Neural progenitor cell (in vitro differentiated cells): ENCODE measurements at regions not wholly inside any gene's neighbourhood (a gene's known extent, or its start where the extent isn't known, plus 50 kb on each side); places are given as distances from the start of the nearest gene placed in this dataset.

Experiments
- DNase-seq: peaks from one replicate; pipeline ENCODE4 v3.0.0-alpha.2; 2016; ENCODE audit warnings: low spot score
- H2AFZ ChIP-seq: fragments of 200-600 bp; sonication (generic); replicated peaks from 2 replicates; pipeline ENCODE4 v1.6.1; 2016; ENCODE audit warnings: antibody characterized with exemption
- H3F3A ChIP-seq: fragments of 200-600 bp; sonication (generic); 2 replicates; pipeline ENCODE4 v1.6.1; 2016; ENCODE audit warnings: antibody characterized with exemption, low read depth
- H3K27ac ChIP-seq: fragments of 200-600 bp; sonication (generic); 2 replicates; pipeline ENCODE4 v1.5.1; 2016; ENCODE audit warnings: mild to moderate bottlenecking
- H3K27me3 ChIP-seq: fragments of 200-600 bp; sonication (generic); 2 replicates; pipeline ENCODE4 v1.6.1; 2016; ENCODE audit warnings: mild to moderate bottlenecking, moderate library complexity
- H3K36me3 ChIP-seq: fragments of 200-600 bp; sonication (generic); 2 replicates; pipeline ENCODE4 v1.5.1; 2016
- H3K4me1 ChIP-seq: fragments of 200-600 bp; sonication (generic); 2 replicates; pipeline ENCODE4 v1.6.1; 2016; ENCODE audit warnings: mixed run types
- H3K4me2 ChIP-seq: fragments of 200-600 bp; sonication (generic); 2 replicates; pipeline ENCODE4 v1.6.1; 2016
- H3K4me3 ChIP-seq: fragments of 200-600 bp; sonication (generic); 2 replicates; pipeline ENCODE4 v1.5.1; 2016
- H3K79me2 ChIP-seq: fragments of 200-600 bp; sonication (generic); 2 replicates; pipeline ENCODE4 v1.6.1; 2016; ENCODE audit warnings: low read depth
- H3K9ac ChIP-seq: fragments of 200-600 bp; sonication (generic); 2 replicates; pipeline ENCODE4 v1.6.1; 2016
- H3K9me3 ChIP-seq: fragments of 200-600 bp; sonication (generic); 2 replicates; pipeline ENCODE4 v1.5.1; 2016; ENCODE audit warnings: low read depth
- H4K20me1 ChIP-seq: fragments of 200-600 bp; sonication (generic); 2 replicates; pipeline ENCODE4 v1.6.1; 2016; ENCODE audit warnings: low read depth
- H3K27ac Mint-ChIP-seq: 3 replicates; pipeline ENCODE4 v1.8.0; 2021; ENCODE audit warnings: mixed read lengths
- H3K27me3 Mint-ChIP-seq: 2 replicates; pipeline ENCODE4 v1.8.0; 2022; ENCODE audit warnings: low read depth, mild to moderate bottlenecking, inconsistent platforms, moderate library complexity, mixed read lengths; ENCODE audit not compliant: insufficient read depth
- H3K36me3 Mint-ChIP-seq: 3 replicates; pipeline ENCODE4 v1.8.0; 2021; ENCODE audit warnings: mixed read lengths
- H3K4me1 Mint-ChIP-seq: 3 replicates; pipeline ENCODE4 v1.8.0; 2021; ENCODE audit warnings: mixed read lengths
- H3K4me3 Mint-ChIP-seq: 3 replicates; pipeline ENCODE4 v1.8.0; 2021; ENCODE audit warnings: mild to moderate bottlenecking, moderate library complexity, mixed read lengths
- H3K9me3 Mint-ChIP-seq: 3 replicates; pipeline ENCODE4 v1.8.0; 2020; ENCODE audit warnings: mixed read lengths
- CTCF ChIP-seq: fragments of 200-600 bp; sonication (generic); IDR thresholded peaks from 2 replicates; pipeline ENCODE4 v1.5.1; 2017; ENCODE audit warnings: antibody characterized with exemption, mild to moderate bottlenecking
- EZH2 ChIP-seq: fragments of 200-600 bp; sonication (generic); IDR thresholded peaks from 2 replicates; pipeline ENCODE4 v1.6.1; 2017; ENCODE audit warnings: antibody characterized with exemption, mild to moderate bottlenecking, moderate library complexity
- EZH2phosphoT487 ChIP-seq: fragments of 200-600 bp; sonication (generic); IDR thresholded peaks from 2 replicates; pipeline ENCODE4 v1.6.1; 2017; ENCODE audit warnings: antibody characterized with exemption

GRCh38 chr10:80860719-80861118, 323.0 kb downstream of the SH2D4B start:
- H4K20me1 ChIP-seq = no peaks in the 10 kb centered on the region
- H3K79me2 ChIP-seq = no peaks in the 10 kb centered on the region
- H3K27ac ChIP-seq = no peak overlapping the region
- H3K36me3 ChIP-seq = no peaks in the 10 kb centered on the region
- H2AFZ ChIP-seq = no peak overlapping the region
- DNase-seq = no peak
- no peaks in the 10 kb centered on the region for H3K4me1 ChIP-seq
- H3K4me2 ChIP-seq = no peak overlapping the region
- Mint-ChIP-seq H3K4me3 (no peak overlapping the region), H3K27ac (no peak overlapping the region), H3K27me3 (peaks cover 2% of the 10 kb centered on the region), H3K9me3 (peaks cover 3% of the 10 kb centered on the region), H3K4me1 (no peaks in the 10 kb centered on the region), H3K36me3 (peaks cover 3% of the 10 kb centered on the region)
- no peak overlapping the region for H3K9ac ChIP-seq
- TF ChIP-seq CTCF (no peak), EZH2phosphoT487 (no peak), EZH2 (no peak)
- no peaks in the 10 kb centered on the region for H3K27me3 ChIP-seq
- no peaks in the 10 kb centered on the region for H3F3A ChIP-seq
- H3K9me3 ChIP-seq = no peaks in the 10 kb centered on the region
- no peak overlapping the region for H3K4me3 ChIP-seq

GRCh38 chr10:80861882-80862281, 324.2 kb downstream of the SH2D4B start:
- no peaks in the 10 kb centered on the region for H3F3A ChIP-seq
- Mint-ChIP-seq H3K27ac (no peak overlapping the region), H3K36me3 (peaks cover 3% of the 10 kb centered on the region), H3K9me3 (peaks cover 6% of the 10 kb centered on the region), H3K4me1 (no peaks in the 10 kb centered on the region), H3K27me3 (peaks cover 2% of the 10 kb centered on the region), H3K4me3 (no peak overlapping the region)
- no peaks in the 10 kb centered on the region for H3K4me1 ChIP-seq
- TF ChIP-seq EZH2phosphoT487 (no peak), EZH2 (no peak), CTCF (no peak)
- no peak overlapping the region for H2AFZ ChIP-seq
- no peak overlapping the region for H3K4me2 ChIP-seq
- no peak overlapping the region for H3K9ac ChIP-seq
- no peaks in the 10 kb centered on the region for H3K79me2 ChIP-seq
- H3K27ac ChIP-seq = no peak overlapping the region
- H3K9me3 ChIP-seq = no peaks in the 10 kb centered on the region
- H3K4me3 ChIP-seq = no peak overlapping the region
- no peaks in the 10 kb centered on the region for H3K36me3 ChIP-seq
- H4K20me1 ChIP-seq = no peaks in the 10 kb centered on the region
- H3K27me3 ChIP-seq = no peaks in the 10 kb centered on the region
- no peak for DNase-seq

- TF ChIP-seq EZH2phosphoT487 (no peak), CTCF (no peak), EZH2 (no peak)
- no peaks in the 10 kb centered on the region for H3K4me1 Mint-ChIP-seq
- H3K36me3 ChIP-seq = no peaks in the 10 kb centered on the region
- no peak overlapping the region for H3K9ac ChIP-seq
- H3K4me3 Mint-ChIP-seq = no peak overlapping the region
- no peak overlapping the region for H2AFZ ChIP-seq
- no peak overlapping the region for H3K4me2 ChIP-seq
- peaks cover 5% of the 10 kb centered on the region for H3K9me3 ChIP-seq
- H3K27ac ChIP-seq = no peak overlapping the region
- no peaks in the 10 kb centered on the region for H3K79me2 ChIP-seq
- H3K9me3 Mint-ChIP-seq = peaks cover 5% of the 10 kb centered on the region
- H3K4me1 ChIP-seq = no peaks in the 10 kb centered on the region
- no peak for DNase-seq
- H3K36me3 Mint-ChIP-seq = no peaks in the 10 kb centered on the region
- no peaks in the 10 kb centered on the region for H3F3A ChIP-seq
- H3K4me3 ChIP-seq = no peak overlapping the region
- no peaks in the 10 kb centered on the region for H4K20me1 ChIP-seq
- H3K27me3 Mint-ChIP-seq = no peaks in the 10 kb centered on the region
- H3K27ac Mint-ChIP-seq = no peak overlapping the region
- H3K27me3 ChIP-seq = no peaks in the 10 kb centered on the region
Observed at GRCh38 chr10:80870282-80870681, 332.6 kb downstream of the SH2D4B start.

- H3K9ac ChIP-seq = no peak overlapping the region
- H3K4me1 Mint-ChIP-seq = no peaks in the 10 kb centered on the region
- no peaks in the 10 kb centered on the region for H3K79me2 ChIP-seq
- H4K20me1 ChIP-seq = no peaks in the 10 kb centered on the region
- H3K27ac ChIP-seq = no peak overlapping the region
- H3K27me3 Mint-ChIP-seq = no peaks in the 10 kb centered on the region
- no peak for TF ChIP-seq EZH2phosphoT487
- no peaks in the 10 kb centered on the region for H3K27me3 ChIP-seq
- H3K4me1 ChIP-seq = no peaks in the 10 kb centered on the region
- H3K9me3 ChIP-seq = peaks cover 5% of the 10 kb centered on the region
- H3K9me3 Mint-ChIP-seq = peaks cover 5% of the 10 kb centered on the region
- H2AFZ ChIP-seq = no peak overlapping the region
- no peaks in the 10 kb centered on the region for H3F3A ChIP-seq
- no peak overlapping the region for H3K4me2 ChIP-seq
- no peak overlapping the region for H3K27ac Mint-ChIP-seq
- no peak overlapping the region for H3K4me3 ChIP-seq
- H3K36me3 ChIP-seq = no peaks in the 10 kb centered on the region
- H3K4me3 Mint-ChIP-seq = no peak overlapping the region
- H3K36me3 Mint-ChIP-seq = no peaks in the 10 kb centered on the region
- no peak for DNase-seq
Observed at GRCh38 chr10:80871083-80871482, 333.4 kb downstream of the SH2D4B start.
